Activated CD4-positive, alpha-beta T cell treated with anti-CD3 and anti-CD28 coated beads for 36 hours (primary cell): ENCODE measurements at regions not wholly inside any gene's neighbourhood (a gene's known extent, or its start where the extent isn't known, plus 50 kb on each side); places are given as distances from the start of the nearest gene placed in this dataset.
A peak's percentile ranks its signal among the peaks of the same experiment; 100 is the strongest.

Source experiments
- ATAC-seq: fragments of 200-7000 bp; cut with Tn5 transposase; one replicate; pipeline ENCODE4 v1.10.0; 2021; ENCODE audit warnings: mild to moderate bottlenecking, moderate library complexity
- CTCF ChIA-PET: fragments of 350-600 bp; sonication (Branson Sonifier 250); formaldehyde crosslinking; loops from one replicate; lab custom pipeline; 2021; ENCODE audit warnings: antibody characterized with exemption; lab: Charles Lee
- POLR2A ChIA-PET: fragments of 350-600 bp; sonication (Branson Sonifier 250); formaldehyde crosslinking; loops from one replicate; lab custom pipeline; 2021; ENCODE audit warnings: antibody characterized with exemption, inconsistent platforms; lab: Charles Lee
- DNase-seq: peaks from one replicate; pipeline ENCODE4 v3.0.0-alpha.2; 2020
- H3K27ac Mint-ChIP-seq: one replicate; pipeline ENCODE4 v1.8.0; 2021; ENCODE audit warnings: mixed read lengths
- H3K27me3 Mint-ChIP-seq: one replicate; pipeline ENCODE4 v1.8.0; 2021; ENCODE audit warnings: mixed read lengths
- H3K36me3 Mint-ChIP-seq: one replicate; pipeline ENCODE4 v1.8.0; 2021; ENCODE audit warnings: low read depth, mixed read lengths
- H3K4me1 Mint-ChIP-seq: one replicate; pipeline ENCODE4 v1.8.0; 2021; ENCODE audit warnings: mixed read lengths
- H3K4me3 Mint-ChIP-seq: one replicate; pipeline ENCODE4 v1.8.0; 2021; ENCODE audit warnings: mild to moderate bottlenecking, moderate library complexity, mixed read lengths
- H3K9me3 Mint-ChIP-seq: one replicate; pipeline ENCODE4 v1.8.0; 2021; ENCODE audit warnings: low read depth, mixed read lengths
- intact Hi-C, 2 experiments: fragments of 100-400 bp; cut with DNase I in 1 of 2; cut with micrococcal nuclease in 1 of 2; formaldehyde crosslinking; loops; one replicate each; pipeline versions ENCODE4 v1.14.2 to v1.15.1; 2022 to 2024; cut with DNase I, micrococcal nuclease

DNA sequence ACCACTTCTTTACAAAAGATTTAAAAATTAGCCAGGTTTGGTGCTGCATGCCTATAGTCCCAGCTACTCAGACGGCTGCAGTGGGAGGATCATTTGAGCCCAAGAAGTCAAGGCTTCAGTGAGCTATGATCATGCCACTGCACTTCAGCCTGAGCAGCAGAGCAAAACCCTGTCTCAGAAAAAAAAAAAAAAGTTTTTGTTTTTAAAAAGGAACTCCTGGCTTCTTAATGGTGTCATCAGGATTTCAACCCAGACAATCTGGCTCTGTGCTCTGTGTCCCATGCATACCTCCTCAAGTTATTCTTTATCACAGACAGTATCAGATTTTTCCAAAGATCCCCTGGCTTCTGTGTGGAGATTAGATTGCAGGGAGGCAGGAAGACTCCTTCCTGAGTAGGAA, 64.2 kb upstream of the IL12A start:
- Mint-ChIP-seq H3K27me3 (peaks cover 2% of the 10 kb centered on the region), H3K36me3 (no peaks in the 10 kb centered on the region), H3K9me3 (no peaks in the 10 kb centered on the region), H3K4me3 (no peak overlapping the region), H3K4me1 (peaks cover 2% of the 10 kb centered on the region), H3K27ac (no peak overlapping the region)
- ChIA-PET CTCF (no interaction called here), POLR2A (no interaction called here)
- DNase-seq (no peak), ATAC-seq (no peak)
- intact Hi-C loops = no loop called here

DNA sequence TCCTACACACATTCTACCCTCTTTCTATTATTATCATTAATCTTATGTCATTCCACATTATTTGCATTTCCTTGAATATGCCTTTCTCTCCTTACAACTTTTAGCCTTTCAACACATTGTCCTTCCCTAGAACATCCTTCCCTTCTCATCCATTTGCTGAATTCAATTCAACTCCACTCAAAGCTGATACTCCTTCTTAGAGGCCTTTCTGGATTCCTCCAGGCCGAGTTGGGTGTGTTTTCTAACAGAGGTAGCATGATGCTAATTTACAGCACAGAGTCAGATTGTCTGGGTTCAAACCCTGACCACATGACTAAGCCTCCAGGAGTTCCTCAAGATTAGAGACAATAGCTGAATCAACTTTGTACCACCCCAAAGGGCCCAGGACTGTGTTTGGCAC, 63.4 kb upstream of the IL12A start:
- Mint-ChIP-seq H3K27me3 (peaks cover under 1% of the 10 kb centered on the region), H3K4me1 (peaks cover 4% of the 10 kb centered on the region), H3K27ac (no peak overlapping the region), H3K9me3 (no peaks in the 10 kb centered on the region), H3K36me3 (no peaks in the 10 kb centered on the region), H3K4me3 (no peak overlapping the region)
- intact Hi-C loops = no loop called here
- ATAC-seq (no peak), DNase-seq (no peak)
- ChIA-PET POLR2A (no interaction called here), CTCF (no interaction called here)

DNA sequence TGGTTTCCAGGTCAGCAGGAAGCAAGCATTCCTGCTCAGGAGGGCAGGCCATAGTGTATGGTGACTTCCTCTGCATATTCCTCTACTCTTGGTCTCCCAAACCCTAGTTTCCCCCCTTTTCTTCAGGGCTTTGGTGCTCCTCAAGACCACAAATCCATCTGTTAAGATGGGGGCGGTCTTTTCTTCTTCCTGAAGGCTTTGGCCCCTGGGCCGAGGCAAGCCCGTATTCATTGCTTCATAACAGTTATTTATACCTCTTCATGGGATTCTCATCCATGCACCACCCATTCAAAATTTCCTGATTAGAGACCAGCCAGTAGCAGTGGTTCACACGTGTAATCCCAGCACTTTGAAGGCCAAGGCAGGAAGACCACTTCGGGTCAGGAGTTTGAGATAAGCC, 62.1 kb upstream of the IL12A start:
- ChIA-PET POLR2A (no interaction called here), CTCF (no interaction called here)
- Mint-ChIP-seq H3K9me3 (no peaks in the 10 kb centered on the region), H3K4me3 (no peak overlapping the region), H3K36me3 (no peaks in the 10 kb centered on the region), H3K4me1 (peaks cover 4% of the 10 kb centered on the region), H3K27me3 (no peaks in the 10 kb centered on the region), H3K27ac (no peak overlapping the region)
- DNase-seq = no peak
- no peak for ATAC-seq
- intact Hi-C loops = no loop called here

DNA sequence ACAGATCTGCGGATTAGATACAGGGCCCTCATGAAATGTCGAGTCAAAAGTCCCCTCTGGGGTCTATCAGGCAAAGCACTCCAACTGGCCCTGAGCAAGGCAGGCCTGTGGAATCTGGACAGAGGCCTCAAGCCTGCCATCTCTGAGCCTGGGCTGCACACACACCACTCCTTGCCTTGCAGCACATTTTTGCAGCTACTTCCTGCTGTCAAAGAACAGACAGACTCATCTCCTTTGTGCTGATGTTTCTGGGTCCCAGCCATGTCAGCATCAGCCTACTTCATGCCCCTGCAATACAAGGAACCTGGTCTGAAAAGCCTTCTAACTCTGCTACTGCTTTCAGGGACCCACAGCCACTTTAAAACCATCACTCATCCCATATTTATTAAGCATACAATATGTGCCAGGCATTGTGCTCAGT, 60.6 kb upstream of the IL12A start:
- Mint-ChIP-seq H3K27ac (no peak overlapping the region), H3K27me3 (no peaks in the 10 kb centered on the region), H3K36me3 (no peaks in the 10 kb centered on the region), H3K4me3 (no peak overlapping the region), H3K9me3 (peaks cover 2% of the 10 kb centered on the region), H3K4me1 (peaks cover 4% of the 10 kb centered on the region)
- DNase-seq (no peak), ATAC-seq (no peak)
- CTCF ChIA-PET = no interaction called here
- intact Hi-C loops = no loop called here
- POLR2A ChIA-PET = no interaction called here

DNA sequence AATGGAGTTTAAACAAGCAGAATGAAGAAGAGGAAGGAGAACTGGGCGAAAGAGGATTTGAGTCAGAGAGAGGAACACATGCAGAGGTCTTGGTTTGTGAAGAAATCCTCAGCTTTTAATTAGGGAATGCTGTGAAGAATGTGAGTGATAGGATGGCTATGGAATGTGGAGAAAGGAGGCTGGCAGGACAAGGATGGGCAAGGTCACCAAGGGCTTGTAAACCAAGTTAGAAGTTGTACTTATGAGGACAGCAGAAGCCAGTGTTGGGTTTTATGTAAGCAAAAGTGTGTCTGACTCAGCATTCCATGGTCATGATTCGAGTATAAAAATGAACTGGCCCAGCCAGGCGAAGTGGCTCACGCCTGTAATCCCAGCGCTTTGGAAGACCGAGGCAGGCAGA, 60.0 kb upstream of the IL12A start:
- H3K9me3 Mint-ChIP-seq = peaks cover 8% of the 10 kb centered on the region
- no peak for ATAC-seq
- ChIA-PET POLR2A (no interaction called here), CTCF (interaction anchor here (1.2 kb wide), 1 partner anchor 78 kb away, joined by 4 read pairs; no protein-coding TSS in a partner anchor)
- intact Hi-C loops = no loop called here
- H3K36me3 Mint-ChIP-seq = no peaks in the 10 kb centered on the region
- no peak overlapping the region for H3K27ac Mint-ChIP-seq
- H3K4me1 Mint-ChIP-seq = peaks cover 4% of the 10 kb centered on the region
- H3K4me3 Mint-ChIP-seq = no peak overlapping the region
- no peak for DNase-seq
- H3K27me3 Mint-ChIP-seq = no peaks in the 10 kb centered on the region

DNA sequence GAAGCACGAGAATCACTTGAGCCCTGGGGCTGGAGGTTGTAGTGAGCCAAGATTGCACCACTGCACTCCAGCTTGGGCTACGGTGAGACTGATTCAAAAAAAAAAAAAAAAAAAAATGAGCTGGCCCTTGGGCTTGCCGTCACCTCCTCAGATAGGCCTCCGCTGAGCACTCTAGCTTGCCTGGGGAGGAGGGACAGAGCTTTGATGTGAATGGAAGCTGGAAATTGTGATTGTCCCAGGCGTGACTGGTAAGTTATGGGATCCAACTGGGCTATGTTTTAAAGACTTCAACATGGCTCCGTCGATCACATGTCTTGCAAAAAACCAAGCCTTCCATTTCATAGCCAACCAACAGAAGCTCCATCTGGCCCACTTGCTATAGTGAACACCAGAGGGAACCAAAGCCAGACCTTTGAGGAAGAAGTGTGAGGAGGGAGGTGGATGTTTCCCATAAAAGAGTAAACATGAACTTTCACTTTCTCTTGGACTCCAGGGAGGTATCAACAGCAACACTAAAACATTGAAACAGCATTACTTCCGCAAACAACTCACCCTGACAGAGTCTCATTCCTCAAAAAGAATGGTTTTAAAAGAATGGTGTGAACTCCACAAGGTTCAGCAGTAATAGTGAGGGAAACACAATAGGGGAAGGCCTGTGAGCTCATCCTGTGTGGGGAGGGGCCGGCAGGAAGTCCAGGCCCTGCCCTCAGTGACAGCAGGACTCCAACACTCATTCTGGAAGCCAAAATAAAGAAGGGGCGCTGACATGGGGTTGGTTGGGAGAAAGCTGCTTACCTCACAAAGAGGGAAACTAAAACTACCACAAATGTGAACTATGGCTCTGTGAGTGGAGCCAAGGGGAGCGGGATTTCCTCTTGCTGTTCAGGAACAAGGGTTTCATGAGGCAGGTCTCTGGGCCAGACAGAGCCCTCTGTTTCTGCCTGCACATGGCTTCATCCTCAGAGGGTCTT, 59.2 kb upstream of the IL12A start:
- peaks cover under 1% of the 10 kb centered on the region for H3K36me3 Mint-ChIP-seq
- H3K27ac Mint-ChIP-seq = no peak overlapping the region
- ChIA-PET POLR2A (no interaction called here), CTCF (interaction anchor here (0.9 to 1.2 kb wide), 3 partner anchors 45 to 103 kb away, joined by 3 to 4 read pairs (median 4); no protein-coding TSS in a partner anchor)
- no peaks in the 10 kb centered on the region for H3K27me3 Mint-ChIP-seq
- peak; percentile 73 for ATAC-seq
- DNase-seq = peak; percentile 21
- H3K4me3 Mint-ChIP-seq = no peak overlapping the region
- H3K4me1 Mint-ChIP-seq = peaks cover 4% of the 10 kb centered on the region
- peaks cover 10% of the 10 kb centered on the region for H3K9me3 Mint-ChIP-seq
- intact Hi-C loops = no loop called here

DNA sequence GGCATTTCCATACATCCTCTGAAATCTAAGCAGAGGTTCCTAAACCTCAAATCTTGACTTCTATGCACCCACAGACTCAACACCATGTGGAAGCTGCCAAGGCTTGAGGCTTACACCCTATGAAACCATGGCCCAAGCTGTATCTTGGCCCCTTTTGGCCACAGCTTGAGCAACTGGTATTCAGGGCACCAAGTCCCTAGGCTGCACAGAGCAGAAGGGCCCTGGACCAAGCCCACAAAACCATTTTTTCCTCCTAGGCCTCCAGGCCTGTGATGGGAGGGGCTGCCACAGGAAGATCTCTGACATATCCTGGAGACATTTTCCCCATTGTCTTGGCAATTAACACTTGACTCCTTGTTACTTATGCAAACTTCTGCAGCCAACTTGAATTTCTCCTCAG, 54.4 kb upstream of the IL12A start:
- Mint-ChIP-seq H3K27me3 (peaks cover 2% of the 10 kb centered on the region), H3K27ac (no peak overlapping the region), H3K4me3 (no peak overlapping the region), H3K36me3 (peaks cover 4% of the 10 kb centered on the region), H3K9me3 (peaks cover 18% of the 10 kb centered on the region), H3K4me1 (peaks cover 4% of the 10 kb centered on the region)
- ChIA-PET CTCF (no interaction called here), POLR2A (no interaction called here)
- no peak for DNase-seq
- ATAC-seq = no peak
- intact Hi-C loops = no loop called here

DNA sequence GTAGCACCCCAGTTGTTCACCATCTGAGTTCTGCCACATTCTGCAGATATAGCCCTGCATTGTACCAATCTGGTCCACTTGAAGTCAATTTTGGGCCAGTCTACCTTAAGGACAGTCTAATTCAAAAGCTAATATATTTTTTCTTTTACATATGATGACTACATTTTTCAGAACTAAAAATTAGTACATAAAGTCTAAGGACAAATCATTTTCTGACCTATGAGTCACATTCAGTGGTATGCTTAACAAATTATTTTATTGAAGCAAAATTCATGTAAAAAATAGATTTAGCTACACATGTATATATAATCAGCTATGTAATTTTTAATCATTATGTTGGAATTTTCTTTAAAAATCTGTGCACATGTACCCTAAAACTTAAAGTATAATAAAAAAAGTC, 52.1 kb upstream of the IL12A start:
- H3K27ac Mint-ChIP-seq = no peak overlapping the region
- H3K9me3 Mint-ChIP-seq = peaks cover 18% of the 10 kb centered on the region
- intact Hi-C loops = no loop called here
- peaks cover 4% of the 10 kb centered on the region for H3K4me1 Mint-ChIP-seq
- ATAC-seq (no peak), DNase-seq (no peak)
- CTCF ChIA-PET = no interaction called here
- peaks cover 4% of the 10 kb centered on the region for H3K36me3 Mint-ChIP-seq
- peaks cover 2% of the 10 kb centered on the region for H3K27me3 Mint-ChIP-seq
- H3K4me3 Mint-ChIP-seq = no peak overlapping the region
- POLR2A ChIA-PET = no interaction called here

DNA sequence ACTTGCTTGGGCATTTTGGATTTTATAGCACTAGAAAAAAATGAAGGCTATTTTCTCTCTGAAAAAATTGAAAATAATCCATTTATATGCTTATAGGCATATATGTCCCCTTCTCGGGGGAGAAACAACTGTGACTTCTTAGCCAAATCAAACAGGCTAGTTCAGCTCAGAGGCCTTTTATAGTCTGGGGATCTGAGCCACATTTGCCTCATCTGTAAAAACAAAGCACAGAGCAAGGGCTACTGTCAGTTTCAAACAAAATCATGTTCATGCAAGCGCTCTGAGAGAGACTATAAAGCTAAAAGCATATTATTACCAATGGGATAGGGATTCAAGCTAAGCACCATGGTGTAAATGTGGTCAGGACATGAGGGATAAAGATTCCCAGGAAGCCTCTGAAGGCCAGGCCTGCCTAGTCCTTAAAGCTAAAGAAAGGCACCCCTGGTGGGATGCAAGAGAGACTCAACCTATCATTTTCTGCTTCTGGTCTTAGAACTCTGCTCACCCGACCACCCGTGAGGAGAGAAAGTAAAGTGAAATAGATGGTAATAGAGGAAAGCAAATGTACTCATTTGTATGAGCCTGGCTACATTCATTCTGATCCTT, 51.0 kb upstream of the IL12A start:
- POLR2A ChIA-PET = no interaction called here
- CTCF ChIA-PET = interaction anchor here (0.7 kb wide), 1 partner anchor 167 kb away, joined by 3 read pairs; no protein-coding TSS in a partner anchor
- intact Hi-C loops = no loop called here
- peaks cover 4% of the 10 kb centered on the region for H3K36me3 Mint-ChIP-seq
- ATAC-seq (no peak), DNase-seq (no peak)
- no peak overlapping the region for H3K27ac Mint-ChIP-seq
- H3K4me1 Mint-ChIP-seq = peaks cover 7% of the 10 kb centered on the region
- peaks cover 2% of the 10 kb centered on the region for H3K27me3 Mint-ChIP-seq
- H3K4me3 Mint-ChIP-seq = no peak overlapping the region
- H3K9me3 Mint-ChIP-seq = peaks cover 18% of the 10 kb centered on the region

DNA sequence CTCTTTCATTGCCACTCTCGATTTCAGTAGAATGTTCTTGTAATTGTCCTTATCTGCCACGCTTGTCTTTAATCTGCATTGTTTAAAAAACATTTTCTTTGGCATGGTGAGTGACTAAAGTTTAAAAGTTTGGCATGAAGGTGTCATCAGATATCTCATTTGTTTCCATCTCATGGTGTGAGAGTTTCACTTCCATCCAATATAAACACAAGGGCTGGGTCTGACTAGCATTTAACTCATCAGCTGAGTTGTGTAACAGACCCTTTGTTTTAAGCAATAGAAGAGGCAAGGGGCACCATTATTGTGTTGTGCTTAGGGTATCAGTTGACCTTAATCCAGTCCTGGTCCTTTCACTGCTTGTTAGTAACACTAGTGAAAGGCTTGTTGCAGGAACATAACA, 49.9 kb upstream of the IL12A start:
- ChIA-PET CTCF (no interaction called here), POLR2A (no interaction called here)
- Mint-ChIP-seq H3K27ac (no peak overlapping the region), H3K36me3 (peaks cover 4% of the 10 kb centered on the region), H3K27me3 (peaks cover 4% of the 10 kb centered on the region), H3K4me3 (no peak overlapping the region), H3K4me1 (peaks cover 7% of the 10 kb centered on the region), H3K9me3 (peaks cover 10% of the 10 kb centered on the region)
- DNase-seq = no peak
- intact Hi-C loops = no loop called here
- ATAC-seq = no peak
